DMS79 (cell line): ENCODE measurements at regions not wholly inside any gene's neighbourhood (a gene's known extent, or its start where the extent isn't known, plus 50 kb on each side); places are given as distances from the start of the nearest gene placed in this dataset.

Experiments
- DNase-seq: peaks from one replicate; lab custom pipeline; 2025; lab: John Stamatoyannopoulos, UW

DNA sequence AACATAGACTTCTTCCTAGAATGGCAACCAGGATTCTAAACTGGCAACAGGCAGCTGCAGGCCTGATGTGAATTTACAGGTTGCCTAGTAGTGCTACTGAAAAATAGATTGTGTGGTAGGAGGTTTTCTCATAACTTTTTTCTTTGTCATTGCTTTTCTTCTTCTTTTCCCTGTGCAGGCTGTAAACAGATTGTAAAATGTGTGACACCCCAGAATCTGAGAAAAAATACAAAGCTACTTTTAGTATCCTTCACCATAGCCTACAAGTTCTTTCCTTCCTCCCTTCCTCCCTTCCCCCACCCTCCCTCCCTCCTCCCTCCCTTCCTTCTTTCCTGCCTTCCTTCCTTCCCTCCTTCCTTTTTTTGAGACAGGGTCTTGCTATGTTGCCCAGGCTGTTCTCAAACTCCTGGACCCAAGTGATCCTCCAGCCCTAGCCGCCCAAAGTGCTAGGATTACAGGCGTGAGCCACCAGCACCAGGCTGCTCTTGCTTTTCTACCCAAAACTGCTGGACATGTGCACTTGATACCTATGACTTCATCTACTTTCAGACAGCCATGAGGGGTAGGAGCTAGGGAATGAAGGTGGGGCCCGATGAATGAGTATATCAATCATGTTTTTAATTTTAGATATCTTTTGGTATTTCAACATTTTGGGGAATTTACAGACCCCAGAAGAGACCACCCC lies 114.2 kb upstream of the EEA1 start:
- DNase-seq = no peak

DNA sequence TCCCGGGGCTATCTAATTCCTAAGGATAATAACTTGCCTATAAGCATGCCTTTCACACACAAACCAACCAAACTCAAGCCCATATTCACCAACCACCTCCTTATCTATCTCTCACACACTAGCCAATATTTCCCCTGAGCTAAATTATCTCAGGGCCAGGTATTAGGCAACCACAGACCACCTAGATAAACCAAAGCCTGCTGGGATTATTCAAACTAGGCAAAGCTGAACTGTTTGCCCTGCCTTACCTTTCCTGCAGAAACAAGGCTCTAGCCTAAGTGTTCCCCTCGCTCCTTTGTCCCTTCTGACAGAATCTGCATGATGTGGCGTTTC lies 114.7 kb upstream of the EEA1 start:
- DNase-seq = no peak

DNA sequence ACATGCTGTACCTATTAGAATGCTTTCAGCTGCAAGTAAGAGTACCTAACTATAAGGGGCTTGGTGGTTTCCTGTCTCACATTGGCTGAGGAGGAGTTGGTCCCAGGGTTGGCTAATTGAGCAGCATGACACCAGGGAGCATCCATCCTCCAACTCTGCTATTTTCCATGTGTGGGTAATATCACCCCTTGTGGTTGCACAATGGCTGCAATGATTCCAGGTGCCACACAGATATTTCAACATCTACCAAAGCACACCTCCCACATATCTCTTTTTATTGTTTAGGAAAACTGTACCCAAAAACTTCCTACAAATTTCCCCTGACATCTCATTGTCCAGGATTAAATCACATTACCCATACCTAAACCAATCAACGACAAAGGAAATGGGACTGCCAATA lies 118.0 kb upstream of the EEA1 start:
- DNase-seq = no peak

DNA sequence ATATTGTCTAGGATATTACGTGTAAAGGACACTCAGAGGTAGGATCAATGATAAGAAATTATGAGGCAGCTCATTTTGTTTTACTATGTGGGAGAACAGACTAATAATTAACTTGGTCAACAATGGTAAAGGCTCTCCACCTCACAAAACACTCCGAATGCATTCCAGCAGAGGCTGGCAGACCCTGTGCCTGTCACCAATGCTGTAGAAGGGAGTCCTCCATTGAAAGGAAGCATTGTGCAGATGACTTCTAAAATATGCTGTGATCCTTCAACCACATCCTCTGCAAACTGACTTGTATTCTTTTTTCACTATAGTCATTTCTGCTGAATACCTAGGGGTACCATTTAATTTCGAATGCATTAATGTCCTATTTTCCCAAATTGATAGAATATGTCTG lies 119.6 kb upstream of the EEA1 start:
- no peak for DNase-seq

DNA sequence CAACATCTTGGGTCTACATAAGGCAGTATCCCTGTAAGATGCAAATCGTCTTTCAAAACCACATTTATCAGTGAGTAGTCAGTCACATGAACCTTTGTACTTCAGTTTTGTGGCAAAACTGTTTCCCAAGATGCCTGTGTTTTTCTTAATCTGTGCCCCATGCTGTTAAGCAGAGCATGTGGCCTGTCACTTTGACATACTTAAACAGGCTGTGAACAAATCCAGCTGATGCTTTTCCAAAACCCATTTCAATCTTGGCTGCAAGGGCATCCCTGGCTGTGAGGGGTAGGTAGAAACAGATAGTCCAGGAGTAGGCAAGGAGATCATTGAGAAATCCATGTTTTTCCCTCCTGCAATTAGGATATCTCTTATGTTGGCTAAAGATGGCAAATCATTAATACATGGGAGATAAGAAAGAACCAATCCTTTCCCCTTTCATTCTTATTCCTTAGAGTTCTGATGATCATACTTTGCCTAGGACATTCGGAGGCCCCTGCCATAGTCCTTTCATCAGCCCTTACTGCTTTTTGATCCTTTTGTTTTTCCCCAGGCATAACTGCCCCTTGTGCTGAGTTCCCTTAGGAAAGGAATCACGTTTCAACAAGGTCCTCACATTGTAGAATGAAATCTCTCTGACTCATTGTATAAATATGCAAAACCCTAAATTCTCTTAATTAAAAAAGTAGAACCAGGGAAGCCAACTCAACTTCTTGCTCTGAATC lies 121.1 kb upstream of the EEA1 start:
- DNase-seq = no peak

DNA sequence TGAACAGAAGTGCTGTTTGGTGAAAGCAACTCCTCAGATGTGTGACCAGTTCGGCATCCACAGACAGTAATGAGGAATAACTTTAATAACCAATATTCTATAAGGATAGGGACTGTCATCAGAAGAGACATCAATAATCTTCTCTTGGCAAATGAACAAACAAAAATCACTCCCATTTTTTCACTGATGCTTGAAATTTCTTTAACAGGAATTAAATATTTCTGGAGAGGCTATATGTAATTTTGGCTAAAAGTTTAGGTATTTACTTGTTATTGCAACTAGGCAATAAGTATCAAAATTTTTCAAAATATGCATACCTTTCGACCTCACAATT lies 121.6 kb upstream of the EEA1 start:
- no peak for DNase-seq

DNA sequence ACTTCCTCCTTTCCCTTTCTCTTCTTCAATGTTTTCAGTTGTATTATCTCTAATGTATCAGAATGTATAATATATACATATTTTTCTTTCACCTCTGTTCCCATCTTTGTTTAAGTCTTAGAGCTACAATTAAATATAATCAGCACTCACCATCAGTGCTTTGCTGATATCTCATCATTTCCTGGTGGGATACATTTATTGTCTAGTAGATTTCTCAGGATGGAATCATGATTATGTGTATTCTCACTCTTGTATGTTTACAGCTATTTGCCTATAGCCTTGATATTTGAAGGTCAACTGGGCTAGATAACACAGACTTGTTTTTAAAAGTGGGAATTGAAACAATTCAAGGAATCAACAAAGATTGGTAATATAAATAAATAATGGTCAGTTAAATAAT lies 124.9 kb upstream of the EEA1 start:
- no peak for DNase-seq

DNA sequence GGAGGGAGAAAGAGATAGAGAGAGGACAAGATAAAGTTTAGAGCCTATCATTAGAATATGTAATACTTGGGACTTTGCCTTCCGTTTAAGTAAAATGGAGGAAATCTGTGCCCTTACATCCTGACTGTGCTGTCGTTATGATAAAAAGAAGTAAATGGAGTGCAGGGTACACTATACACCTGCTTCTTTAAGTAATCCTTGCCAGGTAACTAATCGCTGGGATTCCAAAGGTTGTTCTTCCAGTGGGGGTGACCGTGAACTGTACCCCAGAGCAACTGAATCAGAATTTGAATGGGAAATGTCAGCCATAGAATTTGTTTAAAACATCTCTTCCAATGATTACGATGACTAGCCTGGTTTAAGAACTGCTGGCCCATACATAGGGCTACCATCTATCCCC lies 126.1 kb upstream of the EEA1 start:
- no peak for DNase-seq

DNA sequence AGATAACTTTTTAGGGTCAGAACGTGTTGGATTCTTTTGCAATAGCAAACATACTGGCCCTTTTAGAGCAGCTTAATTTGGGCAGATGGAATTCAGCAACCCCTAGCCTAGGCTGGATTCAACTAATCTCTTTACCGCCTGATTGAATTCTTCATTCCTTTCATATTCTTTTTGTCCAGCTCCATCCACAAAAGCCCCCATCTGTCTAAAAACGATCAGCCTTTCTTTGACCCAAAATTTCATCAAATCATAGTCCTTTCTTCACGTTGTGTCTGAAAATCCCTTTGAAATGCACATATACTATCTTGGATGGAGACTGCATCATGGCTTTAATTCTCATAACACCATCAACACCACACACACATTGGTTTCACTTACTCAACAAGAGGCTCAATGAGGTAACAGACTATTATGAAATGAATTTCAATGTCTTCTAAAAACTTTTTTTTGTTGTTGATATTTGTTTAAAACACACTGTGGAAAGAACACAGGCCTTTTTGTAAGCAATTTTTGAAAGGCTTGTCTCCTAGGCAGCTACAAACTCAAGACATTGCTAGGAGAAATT lies 128.0 kb upstream of the EEA1 start:
- no peak for DNase-seq

DNA sequence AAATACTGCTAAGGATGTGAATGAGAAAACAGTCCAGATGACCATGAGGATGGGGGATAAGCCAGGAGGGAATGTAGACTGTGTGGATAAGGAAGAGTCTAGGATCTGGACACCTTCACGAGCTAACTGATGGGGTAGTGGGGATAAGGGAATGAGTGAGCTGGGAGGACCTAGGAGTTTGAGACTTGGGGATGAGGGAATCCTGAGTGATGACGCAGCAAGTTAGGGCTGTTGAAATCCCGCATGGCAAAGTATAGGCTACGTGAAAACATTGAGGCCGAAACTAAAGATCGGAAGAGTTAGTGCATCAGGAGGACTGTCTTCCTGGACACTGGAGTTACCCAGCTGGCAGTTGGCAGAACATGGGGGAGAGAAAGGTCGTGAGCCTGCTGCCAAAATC lies 129.2 kb upstream of the EEA1 start:
- no peak for DNase-seq

DNA sequence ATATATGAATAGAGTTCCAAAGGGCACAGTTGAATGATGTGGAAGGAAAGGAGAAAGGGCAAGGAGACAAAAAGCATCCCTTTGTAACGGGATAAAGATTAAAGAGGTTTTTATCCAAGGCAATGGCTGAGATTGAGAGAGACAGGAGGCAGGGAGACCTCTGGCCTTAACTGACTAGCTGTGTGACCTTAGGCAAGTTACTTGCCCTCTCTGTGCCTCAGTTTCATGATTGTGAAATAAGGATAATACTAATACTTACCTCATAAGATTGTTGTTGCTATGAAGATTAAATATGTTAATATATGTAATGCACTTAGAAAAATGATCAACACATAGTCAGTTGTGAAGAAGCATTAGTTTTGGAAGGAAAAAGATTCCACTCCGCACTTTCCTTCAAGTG lies 130.2 kb upstream of the EEA1 start:
- no peak for DNase-seq

DNA sequence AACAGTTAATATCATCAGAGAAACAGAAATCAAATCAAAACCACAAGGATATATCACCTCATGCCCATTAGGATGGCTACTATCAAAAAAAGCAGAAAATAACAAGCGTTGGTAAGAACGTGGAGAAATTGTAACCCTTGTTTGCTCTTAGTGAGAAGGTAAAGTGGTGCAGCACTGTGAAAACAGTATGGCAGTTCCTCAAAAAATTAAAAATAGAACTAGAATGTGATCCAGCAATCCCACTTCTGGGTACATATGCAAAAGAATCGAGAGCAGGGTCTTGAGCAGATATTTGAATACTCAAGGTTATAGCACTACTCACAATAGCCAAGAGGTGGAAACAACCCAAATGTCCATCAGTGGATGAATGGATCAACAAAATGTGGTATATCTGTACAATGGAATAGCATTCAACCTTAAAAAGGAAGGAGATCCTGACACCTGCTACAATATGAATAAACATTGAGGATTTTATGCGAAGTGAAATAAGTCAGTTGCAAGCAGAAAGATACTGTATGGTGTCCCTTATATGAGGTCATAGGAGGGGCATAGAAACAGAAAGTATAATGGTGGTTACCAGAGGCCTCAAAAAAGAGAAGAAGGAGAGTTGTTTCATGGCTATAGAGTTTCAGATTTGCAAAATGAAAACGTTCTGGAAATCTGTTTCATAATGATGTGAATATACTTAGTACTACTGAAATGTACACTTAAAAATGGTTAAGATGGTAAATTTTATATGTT lies 131.0 kb upstream of the EEA1 start:
- DNase-seq = no peak

DNA sequence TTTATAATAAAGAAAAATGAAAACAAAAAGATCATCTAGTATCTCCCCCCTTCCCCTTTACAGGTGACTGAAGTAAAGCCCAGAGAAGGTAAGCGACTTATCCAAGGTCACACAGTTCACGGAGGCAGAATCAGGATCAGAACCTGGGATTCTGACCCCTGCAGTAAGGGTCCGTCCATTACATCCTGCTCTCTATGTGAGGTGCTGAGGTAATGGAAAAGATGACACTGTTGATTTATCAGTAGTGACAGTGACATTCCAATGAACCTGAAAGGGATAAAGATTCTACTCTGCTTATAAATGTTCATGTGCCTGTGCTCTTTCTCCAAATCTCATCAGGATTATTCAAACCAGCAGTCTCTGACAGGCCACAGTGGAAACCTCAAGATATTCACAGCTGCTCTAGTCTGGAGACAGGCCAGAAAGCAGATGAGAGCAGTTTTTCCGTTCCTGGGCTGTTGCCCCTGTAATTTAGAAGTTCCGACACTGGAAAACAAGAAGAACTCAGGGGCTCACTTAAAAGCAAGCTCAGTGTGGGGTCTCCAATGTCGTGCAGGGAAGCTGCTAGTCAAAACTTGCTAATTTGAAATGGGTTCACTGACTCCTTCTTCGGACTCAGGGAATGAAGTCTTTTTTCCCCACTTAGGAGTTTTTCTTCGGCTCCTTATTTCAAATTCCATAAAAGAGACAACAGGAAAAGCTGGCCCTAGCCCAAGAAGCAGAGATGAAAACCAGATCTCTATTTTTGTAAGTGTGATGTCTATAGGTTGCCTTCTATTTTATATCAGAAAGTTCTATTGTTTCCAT lies 131.8 kb upstream of the EEA1 start:
- DNase-seq = peak; percentile 40

DNA sequence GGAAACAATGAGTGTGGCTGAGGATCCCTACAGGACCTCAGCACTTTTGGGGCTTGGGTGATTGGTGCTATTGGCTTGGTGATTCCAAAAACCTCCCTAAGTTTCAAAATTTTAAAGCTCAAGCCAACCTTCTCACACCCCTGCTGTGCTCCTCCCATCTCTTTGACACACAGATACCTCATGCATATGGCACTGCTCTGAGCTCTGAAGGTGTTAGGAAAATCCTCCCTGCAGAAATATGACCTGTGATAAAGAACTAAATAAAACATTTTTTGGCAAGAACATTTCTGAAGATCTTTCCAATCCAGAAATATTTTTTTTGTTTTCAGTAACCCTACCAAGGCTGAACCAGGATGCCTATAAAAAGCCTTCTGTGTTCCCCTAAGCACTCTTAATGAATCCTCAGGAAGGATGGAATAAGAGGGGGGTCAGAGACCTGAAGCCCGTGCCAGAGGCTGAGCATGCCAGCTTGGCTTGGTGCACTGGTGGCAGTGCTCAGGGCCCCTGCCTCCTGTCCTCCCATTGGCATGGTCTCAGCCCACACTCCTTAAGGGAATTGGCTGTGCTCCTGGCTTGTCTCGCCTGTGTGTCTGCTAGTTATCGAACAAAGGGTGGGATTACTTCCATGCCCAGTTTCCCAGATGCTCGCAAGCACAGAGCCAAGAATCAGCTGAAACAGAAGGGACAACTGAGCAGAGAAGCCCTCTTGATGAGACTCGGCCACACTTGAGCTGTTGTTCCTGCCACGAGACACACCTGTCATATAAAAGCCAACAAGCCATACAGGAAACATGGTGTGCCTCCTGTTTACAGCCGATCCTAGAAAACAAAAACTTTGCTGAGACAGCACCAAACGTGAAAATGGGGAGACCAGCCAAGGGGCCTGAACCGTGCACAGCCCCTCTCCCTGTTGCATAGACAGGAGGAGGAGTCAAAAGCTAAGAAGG lies 132.7 kb upstream of the EEA1 start:
- peak; percentile 92 for DNase-seq

DNA sequence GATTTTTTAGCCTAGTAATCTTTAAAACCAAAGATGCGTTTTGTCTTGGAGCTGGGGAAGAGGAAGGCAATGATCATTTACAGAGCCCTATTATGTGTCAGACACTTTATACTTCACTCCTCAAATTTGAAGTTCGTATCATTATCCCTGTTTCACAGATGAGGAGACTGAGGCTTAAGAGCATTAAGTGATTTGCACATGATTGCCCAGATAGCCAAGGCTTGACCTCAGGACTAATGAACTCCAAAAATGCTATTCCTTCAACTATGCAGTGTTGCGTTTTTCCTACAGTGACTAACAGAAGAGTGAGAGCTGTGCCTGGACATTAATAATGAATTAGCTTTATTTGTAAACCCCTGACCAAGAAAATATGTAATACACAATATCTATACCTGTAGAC lies 136.8 kb upstream of the EEA1 start:
- DNase-seq = no peak

DNA sequence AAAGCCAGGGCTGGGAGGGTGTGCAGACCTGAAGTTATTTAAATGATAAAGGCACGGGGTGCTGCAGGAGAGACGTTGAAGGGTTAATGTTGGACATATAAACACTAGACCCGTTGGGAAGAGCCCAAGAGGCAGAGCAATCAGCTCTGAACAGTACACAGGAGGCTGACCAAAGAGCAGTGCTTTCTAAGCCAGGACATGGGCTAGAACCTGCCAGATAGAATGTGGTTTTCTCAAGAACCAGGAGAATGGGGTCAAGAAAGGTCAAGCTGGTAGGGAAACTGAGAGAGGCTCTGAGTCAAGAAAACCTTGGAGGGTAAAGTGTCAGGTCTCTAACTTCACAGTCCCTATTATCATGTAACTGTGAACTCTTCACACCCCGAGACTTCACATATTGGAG lies 143.2 kb upstream of the EEA1 start:
- no peak for DNase-seq

DNA sequence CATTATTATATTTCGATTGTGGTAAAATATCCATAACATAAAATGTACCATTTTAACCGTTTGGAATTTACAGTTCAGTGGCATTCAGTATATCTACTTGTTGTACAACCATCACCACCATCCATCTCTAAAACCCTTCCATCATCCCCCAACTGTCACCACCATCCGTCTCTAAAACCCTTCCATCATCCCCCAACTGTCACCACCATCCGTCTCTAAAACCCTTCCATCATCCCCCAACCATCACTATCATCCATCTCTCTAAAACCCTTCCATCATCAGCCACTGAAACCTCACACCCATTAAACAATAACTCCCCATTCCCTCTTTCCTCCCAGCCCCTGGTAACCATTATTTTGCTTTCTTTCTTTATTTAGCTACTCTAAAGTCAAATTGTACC lies 144.2 kb upstream of the EEA1 start:
- no peak for DNase-seq

DNA sequence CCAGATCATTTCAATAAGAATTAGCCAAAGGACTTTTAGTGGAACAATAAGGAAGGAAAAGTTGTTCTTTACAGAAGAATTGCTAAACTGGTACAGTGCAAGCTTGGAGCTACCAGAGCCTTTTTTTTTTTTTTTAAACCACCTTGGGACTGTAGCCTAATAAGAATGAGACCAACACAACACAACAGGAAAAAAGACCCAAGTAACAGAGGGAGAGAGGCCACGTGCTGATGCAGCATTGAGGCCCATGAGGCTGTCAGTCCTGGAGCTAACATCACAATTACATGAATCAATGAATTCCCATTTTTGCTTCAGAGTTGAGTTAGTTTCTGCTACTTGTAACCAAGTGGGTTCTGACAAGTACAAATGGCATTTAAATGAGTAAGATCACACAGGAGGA lies 149.0 kb upstream of the EEA1 start:
- no peak for DNase-seq

DNA sequence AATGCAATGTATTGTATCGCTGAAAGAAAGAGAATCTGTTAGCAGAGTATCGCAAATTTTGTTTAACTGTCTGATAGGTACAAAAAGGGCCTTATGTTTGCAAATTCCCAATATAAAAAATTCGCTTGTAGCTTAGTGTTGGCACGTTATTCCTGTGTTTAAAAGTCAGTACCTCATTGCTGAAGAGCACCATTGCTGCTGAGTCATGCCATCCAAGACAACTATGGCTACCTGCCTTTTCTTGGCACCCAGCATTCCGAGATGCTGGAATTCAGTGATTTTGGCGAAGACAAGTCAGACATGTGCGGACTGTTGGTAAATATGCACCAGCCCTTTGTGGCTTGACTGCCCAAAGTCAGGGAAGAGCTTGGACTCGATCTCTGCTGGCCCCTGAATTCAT lies 149.5 kb upstream of the EEA1 start:
- DNase-seq = no peak

DNA sequence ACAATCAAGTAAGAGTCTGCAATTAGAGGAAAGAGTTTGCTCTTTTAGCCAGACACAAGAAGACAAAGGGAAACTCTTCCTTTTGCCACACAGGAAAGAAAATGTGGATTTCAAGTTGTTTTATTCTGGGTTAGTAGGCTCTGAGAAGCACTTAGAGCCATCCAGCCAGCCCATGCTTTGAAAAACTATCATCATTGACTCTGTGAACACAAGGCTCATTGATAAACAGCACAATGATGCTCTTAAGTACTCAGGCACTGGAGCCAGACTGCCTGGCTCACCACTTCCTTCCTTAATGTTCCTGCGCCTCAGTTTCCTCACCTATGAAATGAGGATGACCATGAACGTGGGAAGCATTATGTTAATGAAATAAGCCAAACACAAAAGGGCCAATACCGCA lies 150.2 kb upstream of the EEA1 start:
- no peak for DNase-seq

DNA sequence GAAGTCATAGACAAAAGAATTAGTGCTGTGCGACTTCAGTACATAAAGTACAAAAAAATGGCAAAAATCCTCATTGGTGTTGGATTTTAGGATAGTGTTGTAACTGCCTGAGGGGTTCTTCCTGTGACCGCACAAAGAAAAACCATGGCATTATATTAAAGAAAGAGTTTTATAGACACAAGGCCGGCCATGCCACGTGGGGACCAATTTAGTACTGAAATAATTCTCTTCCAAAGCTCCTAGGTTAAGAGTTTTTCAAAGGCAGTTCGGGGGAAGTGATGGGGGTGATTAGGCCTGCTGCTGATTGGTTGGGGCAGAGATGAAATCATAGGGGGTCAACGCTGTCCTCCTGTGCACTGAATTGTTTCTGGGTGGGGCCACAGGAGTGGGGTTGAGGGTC lies 150.9 kb upstream of the EEA1 start:
- DNase-seq = no peak
